Activated CD4-positive, alpha-beta T cell treated with anti-CD3 and anti-CD28 coated beads, Interleukin-2, amount 50 U/mL, for 48 hours (primary cell): ENCODE measurements at regions not wholly inside any gene's neighbourhood (a gene's known extent, or its start where the extent isn't known, plus 50 kb on each side); places are given as distances from the start of the nearest gene placed in this dataset.

Experiments
- DNase-seq, 2 experiments: peaks; one replicate each; pipeline ENCODE4 v3.0.0-alpha.2; 2020

DNA sequence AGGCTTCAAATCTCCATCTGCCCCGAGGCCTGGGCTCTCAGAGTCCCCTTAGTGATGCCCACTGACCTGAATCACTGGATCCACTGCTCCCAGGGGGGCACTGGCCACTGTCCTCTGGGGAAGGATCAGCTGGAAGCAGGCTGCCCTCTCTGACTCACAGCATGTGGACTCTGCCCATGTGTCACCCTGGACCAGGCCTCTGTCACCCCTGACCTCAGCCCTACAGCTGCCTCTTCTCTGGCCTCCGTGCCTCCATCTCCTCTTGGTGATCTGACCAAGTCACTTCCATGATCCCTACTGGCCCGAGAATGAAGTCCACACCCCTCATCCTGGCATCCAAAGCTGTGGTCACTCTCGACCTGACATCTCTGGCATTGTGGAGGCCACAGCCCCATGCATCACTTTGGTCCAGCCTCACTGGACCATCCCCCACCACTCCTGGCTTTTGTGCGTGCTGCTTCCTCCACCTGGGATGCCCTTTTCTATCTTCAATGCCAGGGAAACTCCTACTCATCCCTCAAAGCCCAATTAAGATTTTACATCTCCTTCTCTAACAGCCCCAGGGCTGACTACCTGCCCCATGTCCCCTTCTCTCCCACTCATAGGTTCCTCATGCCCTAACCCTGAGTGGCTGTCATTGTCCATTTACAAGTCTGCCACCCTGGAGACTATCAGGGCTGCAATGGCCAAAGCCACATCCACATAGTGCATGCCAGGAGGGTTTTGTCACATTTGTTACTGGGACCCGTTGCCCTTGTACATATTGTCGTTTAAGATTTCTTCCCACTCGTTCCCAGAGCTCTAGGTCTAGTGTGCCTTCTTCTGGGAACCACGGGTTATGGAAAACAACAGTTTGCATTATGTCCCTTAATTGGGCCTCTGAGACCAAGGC lies 685.0 kb downstream of the MATN1 start:
- DNase-seq, result no peak

DNA sequence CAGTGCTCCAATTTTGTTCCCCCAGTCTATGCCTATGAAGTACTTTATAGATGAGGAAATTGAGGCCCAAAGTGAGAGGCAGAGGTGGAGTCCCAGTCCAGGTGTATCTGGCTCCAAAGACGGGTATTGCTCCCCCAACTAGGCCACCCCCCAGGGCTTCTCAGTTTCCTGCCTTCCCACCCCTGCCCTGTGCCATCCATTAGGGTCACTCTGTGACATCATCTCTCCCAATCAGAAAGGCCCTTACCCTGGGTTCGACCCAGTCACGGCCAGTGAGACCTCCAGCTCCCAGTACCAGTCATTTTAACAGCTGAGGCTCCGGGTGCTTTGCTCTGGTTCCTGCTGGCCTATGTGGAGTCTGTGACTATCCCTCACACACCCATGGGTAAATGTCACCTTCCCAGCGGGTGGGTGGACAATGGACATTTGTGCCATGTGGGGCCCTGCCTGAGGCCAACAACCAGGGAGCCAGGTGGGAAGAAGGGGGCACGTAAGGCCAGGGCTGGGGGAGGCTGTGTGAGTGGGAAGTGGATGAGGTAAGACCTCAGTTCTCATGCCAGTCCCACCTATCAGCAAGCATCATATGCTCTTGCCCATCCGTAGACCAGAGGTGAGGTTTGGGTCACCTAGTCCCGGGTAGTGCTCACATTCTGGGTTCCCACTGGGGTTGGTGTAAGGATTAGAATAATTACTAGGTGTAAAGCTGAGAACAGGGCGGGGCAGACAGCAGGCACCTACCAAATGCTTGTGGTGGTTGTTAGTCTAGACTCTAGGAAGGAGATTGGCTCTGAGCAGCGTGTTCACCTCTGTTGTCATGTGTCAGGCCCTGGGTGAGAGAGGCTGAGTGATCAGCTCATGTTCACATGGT lies 685.9 kb downstream of the MATN1 start:
- DNase-seq, result no peak

- no peak for DNase-seq
These were observed 686.7 kb downstream of the MATN1 start for GRCh38 chr1:30036666-30037065.

DNA sequence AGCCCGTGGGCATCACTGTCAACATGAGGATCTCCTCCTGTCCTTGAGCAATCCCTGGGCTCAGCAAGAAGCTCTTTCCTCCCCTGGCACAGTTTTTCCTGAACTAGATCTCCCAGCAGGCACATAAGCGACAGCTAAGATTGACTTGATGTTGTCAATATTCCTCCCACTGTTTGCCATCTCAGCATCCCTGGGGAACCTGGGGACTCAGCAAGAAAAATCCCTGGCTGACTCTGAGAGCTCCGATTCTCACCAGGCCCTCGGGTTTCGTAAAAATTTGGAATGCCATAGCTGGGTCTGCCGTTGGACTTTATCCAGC lies 687.2 kb downstream of the MATN1 start:
- no peak for DNase-seq

DNA sequence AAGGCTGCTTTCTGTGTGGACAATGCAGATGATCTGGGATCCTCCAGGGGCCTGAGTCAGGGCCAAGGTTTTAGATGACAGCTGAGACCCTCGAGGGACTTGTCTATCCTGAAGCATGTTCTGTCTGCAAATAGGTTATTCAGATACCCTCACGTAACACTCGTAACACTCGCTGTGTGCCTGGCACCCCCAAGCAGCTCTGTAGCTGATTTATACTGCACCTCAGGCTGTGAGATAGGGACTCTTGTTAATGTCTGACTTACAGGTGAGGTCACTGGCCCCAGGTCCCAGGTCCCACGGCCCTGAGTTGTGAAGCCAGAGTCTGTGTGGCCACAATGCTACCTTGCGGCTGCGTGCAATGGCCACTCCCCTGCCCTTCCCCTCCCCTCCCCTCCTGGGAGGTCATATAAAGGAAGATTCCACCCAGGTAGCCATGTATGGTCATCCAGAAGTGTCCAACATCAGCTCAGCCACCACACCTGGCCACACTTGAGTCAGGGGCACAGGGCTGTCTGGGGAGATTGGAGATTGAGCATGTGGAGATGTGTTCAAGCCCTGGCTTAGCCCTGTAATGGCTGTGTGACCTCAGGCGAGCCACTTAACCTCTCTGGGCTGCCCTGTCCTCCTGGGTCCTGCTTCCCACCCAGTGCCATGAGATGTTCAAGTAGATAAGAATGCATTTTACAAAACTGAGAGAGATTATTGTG lies 687.7 kb downstream of the MATN1 start:
- DNase-seq, result no peak

GRCh38 chr1:30034627-30035521 lies 688.5 kb downstream of the MATN1 start:
- DNase-seq, result no peak

- DNase-seq, result no peak
These were observed 689.2 kb downstream of the MATN1 start for GRCh38 chr1:30034105-30034626.

DNA sequence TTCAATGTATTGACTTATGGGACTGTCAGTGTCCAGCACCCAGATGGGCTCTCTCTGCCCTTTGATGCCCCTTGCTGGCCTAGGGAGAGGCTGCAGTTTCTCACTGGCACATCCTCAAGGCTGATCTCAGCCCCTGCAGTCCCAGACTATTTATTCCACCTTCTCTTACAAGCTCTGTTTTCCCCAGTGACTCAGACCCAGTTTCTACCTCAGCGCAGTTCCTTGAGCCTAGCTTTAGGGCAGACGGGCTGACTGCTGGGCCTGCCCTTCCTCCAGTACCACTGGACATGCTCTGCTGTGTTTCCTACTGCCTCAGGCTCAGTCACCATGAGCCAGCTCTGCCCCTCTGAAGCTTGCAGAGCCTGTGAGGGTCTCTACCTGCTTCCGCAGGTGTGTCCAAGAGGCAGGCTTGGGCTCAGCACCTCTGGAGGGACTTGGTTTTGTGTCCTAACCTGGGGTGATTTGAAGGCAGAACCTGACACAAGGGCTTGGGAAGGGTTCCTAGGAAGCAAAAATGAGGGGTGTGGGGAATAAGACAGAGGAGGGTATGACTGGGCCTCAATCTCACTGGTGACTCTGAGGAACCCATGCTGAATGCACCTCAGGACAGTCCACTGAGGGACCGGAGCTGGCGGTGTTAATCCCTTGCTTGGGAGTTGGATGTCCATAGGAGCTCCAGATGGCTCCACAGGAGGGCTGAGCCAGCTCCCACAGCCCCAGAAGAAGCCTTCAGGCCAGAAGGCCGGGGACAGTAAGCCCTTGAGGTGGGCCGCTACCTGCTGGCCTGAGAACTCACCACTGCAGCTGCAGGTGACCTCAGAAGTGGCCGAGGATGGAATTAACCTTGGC lies 689.9 kb downstream of the MATN1 start:
- no peak for DNase-seq

DNA sequence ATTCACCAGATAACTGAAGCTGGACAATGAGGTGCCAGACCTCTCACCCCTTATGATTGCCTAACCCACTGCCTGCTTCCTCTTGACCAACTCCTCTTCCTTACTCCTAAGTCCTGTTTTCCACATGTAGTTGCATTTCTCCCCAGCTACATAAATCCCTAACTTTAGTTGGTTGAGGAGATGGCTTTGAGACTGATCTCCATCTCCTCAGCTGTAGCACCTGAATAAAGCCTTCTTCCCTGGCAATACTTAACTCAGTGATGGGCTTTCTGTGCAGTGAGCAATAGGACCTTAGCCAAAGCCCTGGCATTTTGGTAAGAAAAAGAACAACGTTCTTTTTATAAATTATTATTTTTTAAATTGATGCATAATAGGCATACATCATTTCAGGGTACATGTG lies 691.1 kb downstream of the MATN1 start:
- no peak for DNase-seq

DNA sequence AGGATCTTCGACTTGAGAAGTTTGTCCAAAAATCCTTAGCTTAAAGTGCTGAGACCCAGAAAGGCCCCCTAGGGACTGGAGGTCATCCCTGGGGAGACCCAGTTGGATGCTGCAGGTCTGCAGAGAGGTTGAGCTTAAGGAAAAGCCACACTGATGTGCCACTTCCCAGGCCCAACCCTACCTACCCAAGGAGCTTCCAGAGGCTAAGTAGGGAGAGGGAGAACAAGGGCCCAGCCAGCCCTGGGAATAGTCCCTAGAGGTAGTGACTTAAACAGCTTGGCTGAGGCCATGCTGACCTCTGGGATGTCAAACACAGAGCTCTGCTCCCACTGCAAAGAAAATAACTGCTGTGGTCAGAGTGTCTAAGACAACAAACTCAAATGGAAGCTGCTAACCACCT lies 693.7 kb downstream of the MATN1 start:
- no peak for DNase-seq

DNA sequence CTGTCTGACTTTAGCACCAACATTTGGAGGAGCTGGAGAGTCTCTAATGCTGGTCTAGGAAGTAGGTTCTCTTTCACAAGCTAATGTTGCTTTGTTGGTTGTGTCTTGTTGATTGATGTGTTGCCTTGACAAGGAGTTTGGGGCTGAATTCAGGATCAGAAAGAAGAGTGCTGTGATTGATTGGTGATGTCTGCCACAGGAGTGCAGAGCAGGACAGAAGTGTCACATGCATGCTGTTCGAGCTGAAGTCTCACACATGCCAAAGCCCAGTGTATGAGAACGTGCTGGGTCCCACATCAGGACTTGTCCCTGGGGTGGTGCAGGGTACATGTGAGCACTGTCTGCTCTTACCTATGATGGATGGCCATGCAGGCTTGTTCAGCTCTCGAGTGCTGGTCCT lies 694.4 kb downstream of the MATN1 start:
- no peak for DNase-seq

- DNase-seq, result no peak
These were observed 695.1 kb downstream of the MATN1 start for GRCh38 chr1:30028283-30028682.

DNA sequence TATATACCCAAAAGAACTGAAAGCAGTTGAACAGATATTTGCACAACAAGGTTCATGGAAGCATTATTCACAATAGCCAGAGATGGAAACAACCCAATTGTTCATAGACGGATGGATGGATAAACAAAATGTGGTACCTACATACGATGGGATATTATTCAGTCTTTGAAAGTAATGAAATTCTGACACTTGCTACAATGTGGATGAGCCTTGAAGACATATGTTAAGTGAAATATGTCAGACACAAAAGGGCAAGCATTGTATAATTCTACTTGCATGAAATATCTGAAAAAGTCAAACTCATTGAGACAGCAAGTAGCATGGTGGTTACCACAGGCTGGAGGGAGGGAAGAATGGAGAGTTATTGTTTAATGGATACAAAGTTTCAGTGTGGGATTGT lies 696.1 kb downstream of the MATN1 start:
- no peak for DNase-seq

GRCh38 chr1:30024411-30025195 lies 698.8 kb downstream of the MATN1 start:
- DNase-seq, result no peak

GRCh38 chr1:30023339-30024022 lies 699.9 kb downstream of the MATN1 start:
- DNase-seq, result no peak

- DNase-seq, result no peak
These were observed 709.4 kb downstream of the MATN1 start for GRCh38 chr1:30014031-30014430.

- no peak for DNase-seq
These were observed 710.6 kb downstream of the MATN1 start for GRCh38 chr1:30012455-30013440.

GRCh38 chr1:30011970-30012369 lies 711.4 kb downstream of the MATN1 start:
- DNase-seq, result no peak
